GM10266 (cell line): ENCODE measurements at regions not wholly inside any gene's neighbourhood (a gene's known extent, or its start where the extent isn't known, plus 50 kb on each side); places are given as distances from the start of the nearest gene placed in this dataset.

ENCODE experiments used
- DNase-seq: peaks from one replicate; pipeline ENCODE4 v3.0.0; 2012; ENCODE audit errors: extremely low spot score
- CTCF ChIP-seq: IDR thresholded peaks from 2 replicates; pipeline ENCODE4 v1.5.1; 2012; ENCODE audit warnings: mild to moderate bottlenecking, low read depth; ENCODE audit not compliant: control insufficient read depth, insufficient read depth; ENCODE audit errors: missing control alignments

- DNase-seq, result no peak
These were observed 659.9 kb downstream of the EPM2A start for GRCh38 chr6:145075425-145075824.

GRCh38 chr6:145076115-145076841 is 659.0 kb downstream of the EPM2A start:
- no peak for DNase-seq
- TF ChIP-seq CTCF, result no peak

More at GRCh38 chr6:145075425-145075824, 659.9 kb downstream of the EPM2A start:
- TF ChIP-seq CTCF, result no peak

GRCh38 chr6:145077382-145077781 is 657.9 kb downstream of the EPM2A start:
- TF ChIP-seq CTCF, result no peak
- DNase-seq, result no peak

GRCh38 chr6:145080651-145081050 is 654.7 kb downstream of the EPM2A start:
- DNase-seq, result no peak
- no peak for TF ChIP-seq CTCF

- TF ChIP-seq CTCF, result no peak
- DNase-seq, result no peak
These were observed 653.6 kb downstream of the EPM2A start for GRCh38 chr6:145081677-145082076.

GRCh38 chr6:145082359-145082758 is 653.0 kb downstream of the EPM2A start:
- no peak for TF ChIP-seq CTCF
- no peak for DNase-seq

DNA sequence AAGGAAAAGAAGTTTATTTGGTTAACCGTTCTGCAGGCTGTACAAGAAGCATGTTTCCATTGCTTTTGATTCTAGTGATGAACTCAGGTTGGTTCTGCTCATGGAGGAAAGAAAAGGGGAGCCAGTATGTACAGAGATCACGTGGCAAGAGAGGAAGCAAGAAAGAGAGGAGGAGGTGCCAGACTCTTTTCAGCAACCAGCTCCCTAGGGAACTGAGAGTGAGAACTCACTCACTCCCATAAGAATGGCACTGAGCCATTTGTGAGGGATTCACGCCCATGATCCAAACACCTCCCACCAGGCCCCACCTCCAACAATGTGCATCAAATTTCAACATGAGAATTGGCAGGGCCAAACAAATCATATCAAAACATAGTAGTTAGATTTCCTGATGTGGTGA is 649.1 kb downstream of the EPM2A start:
- DNase-seq, result no peak

More for the DNA sequence above, 649.1 kb downstream of the EPM2A start:
- no peak for TF ChIP-seq CTCF
